SU-DHL-6 (cell line): ENCODE measurements at regions not wholly inside any gene's neighbourhood (a gene's known extent, or its start where the extent isn't known, plus 50 kb on each side); places are given as distances from the start of the nearest gene placed in this dataset.

Source experiments
- H2AFZ ChIP-seq: fragments of 200-600 bp; sonication (generic); 2 replicates; pipeline ENCODE4 v1.6.1; 2014; ENCODE audit warnings: low read depth, mild to moderate bottlenecking, moderate library complexity, mixed read lengths, antibody characterized with exemption, low read length; ENCODE audit not compliant: severe bottlenecking
- H3F3A ChIP-seq: fragments of 200-600 bp; shearing (Covaris generic); 2 replicates; pipeline ENCODE4 v1.6.0; 2016; ENCODE audit warnings: antibody characterized with exemption, mild to moderate bottlenecking; ENCODE audit not compliant: insufficient read depth
- H3K27ac ChIP-seq: fragments of 200-600 bp; sonication (generic); 2 replicates; pipeline ENCODE4 v1.5.1; 2016; ENCODE audit warnings: low read depth, mild to moderate bottlenecking, low read length, moderate library complexity, mixed read lengths
- H3K27me3 ChIP-seq: fragments of 200-600 bp; sonication (generic), shearing (Covaris generic); 2 replicates; pipeline ENCODE4 v1.6.0; 2014; ENCODE audit warnings: mild to moderate bottlenecking, low read length
- H3K36me3 ChIP-seq: fragments of 200-600 bp; sonication (generic); 2 replicates; pipeline ENCODE4 v1.6.1; 2014; ENCODE audit warnings: mild to moderate bottlenecking, low read length, mixed read lengths
- H3K4me2 ChIP-seq: fragments of 300-600, 200-600 bp; shearing (Covaris generic), sonication (generic); 2 replicates; pipeline ENCODE4 v1.6.0; 2014; ENCODE audit warnings: low read length, low read depth, mild to moderate bottlenecking; ENCODE audit not compliant: poor library complexity, severe bottlenecking
- H3K4me3 ChIP-seq: fragments of 200-600 bp; sonication (generic); 2 replicates; pipeline ENCODE4 v1.5.1; 2014; ENCODE audit warnings: antibody characterized with exemption, low read length, mild to moderate bottlenecking, mixed read lengths; ENCODE audit not compliant: insufficient read depth, poor library complexity, severe bottlenecking
- H3K79me2 ChIP-seq: fragments of 200-600 bp; sonication (generic); 2 replicates; pipeline ENCODE4 v1.6.1; 2014; ENCODE audit warnings: mild to moderate bottlenecking, low read length, moderate library complexity; ENCODE audit not compliant: insufficient read depth
- H3K9ac ChIP-seq: fragments of 200-600 bp; sonication (generic); 2 replicates; pipeline ENCODE4 v1.7.0; 2014; ENCODE audit warnings: mild to moderate bottlenecking, low read length
- H3K9me2 ChIP-seq: fragments of 200-600 bp; sonication (generic); replicated peaks from 2 replicates; pipeline ENCODE4 v1.6.1; 2014; ENCODE audit warnings: low read length; ENCODE audit not compliant: insufficient read depth
- H3K9me3 ChIP-seq: fragments of 200-600 bp; sonication (generic); 2 replicates; pipeline ENCODE4 v1.6.1; 2014; ENCODE audit warnings: low read length, mixed read lengths; ENCODE audit not compliant: insufficient read depth
- H4K20me1 ChIP-seq: fragments of 200-600 bp; sonication (generic); 2 replicates; pipeline ENCODE4 v1.6.1; 2014; ENCODE audit warnings: low read depth, mild to moderate bottlenecking, antibody characterized with exemption, low read length, moderate library complexity, mixed read lengths
- CTCF ChIP-seq: fragments of 200-600 bp; sonication (generic); IDR thresholded peaks from one replicate; pipeline ENCODE4 v1.5.1; 2017; ENCODE audit warnings: antibody characterized with exemption, mild to moderate bottlenecking, low read length, moderate library complexity; ENCODE audit not compliant: insufficient read depth, poor library complexity, severe bottlenecking
- EZH2phosphoT487 ChIP-seq: fragments of 200-600 bp; sonication (generic), shearing (Covaris generic); conservative IDR thresholded peaks from 2 replicates; pipeline ENCODE4 v1.6.1; 2018; ENCODE audit warnings: mild to moderate bottlenecking, antibody characterized with exemption, low read length, moderate library complexity, mixed read lengths

GRCh38 chr15:95557226-95558046 lies 773.1 kb upstream of the NR2F2 start:
- no peak overlapping the region for H3K27ac ChIP-seq
- H3K4me3 ChIP-seq: no peak overlapping the region
- no peaks in the 10 kb centered on the region for H4K20me1 ChIP-seq
- no peaks in the 10 kb centered on the region for H3K9me3 ChIP-seq
- no peaks in the 10 kb centered on the region for H3K79me2 ChIP-seq
- H3K9me2 ChIP-seq: no peaks in the 10 kb centered on the region
- H3K36me3 ChIP-seq: no peaks in the 10 kb centered on the region
- H3F3A ChIP-seq: no peaks in the 10 kb centered on the region
- no peak overlapping the region for H2AFZ ChIP-seq
- no peak for TF ChIP-seq CTCF
- no peak for TF ChIP-seq EZH2phosphoT487
- H3K9ac ChIP-seq: no peak overlapping the region
- H3K27me3 ChIP-seq: no peaks in the 10 kb centered on the region
- no peak overlapping the region for H3K4me2 ChIP-seq

GRCh38 chr15:95558131-95558530 lies 772.4 kb upstream of the NR2F2 start:
- H3K4me2 ChIP-seq: no peak overlapping the region
- no peak overlapping the region for H3K27ac ChIP-seq

GRCh38 chr15:95558916-95559315 lies 771.6 kb upstream of the NR2F2 start:
- H3K4me3 ChIP-seq: no peak overlapping the region
- no peaks in the 10 kb centered on the region for H3K27me3 ChIP-seq
- no peaks in the 10 kb centered on the region for H3K79me2 ChIP-seq
- H3K4me2 ChIP-seq: no peak overlapping the region
- no peak overlapping the region for H3K27ac ChIP-seq
- H3F3A ChIP-seq: no peaks in the 10 kb centered on the region
- H2AFZ ChIP-seq: no peak overlapping the region
- H3K9me3 ChIP-seq: no peaks in the 10 kb centered on the region
- H3K9ac ChIP-seq: no peak overlapping the region
- no peak for TF ChIP-seq CTCF
- TF ChIP-seq EZH2phosphoT487: no peak
- H4K20me1 ChIP-seq: no peaks in the 10 kb centered on the region
- H3K9me2 ChIP-seq: no peaks in the 10 kb centered on the region
- no peaks in the 10 kb centered on the region for H3K36me3 ChIP-seq

More at GRCh38 chr15:95558131-95558530, 772.4 kb upstream of the NR2F2 start:
- Histone ChIP-seq H3F3A (no peaks in the 10 kb centered on the region), H3K9ac (no peak overlapping the region), H3K4me3 (no peak overlapping the region), H4K20me1 (no peaks in the 10 kb centered on the region), H2AFZ (no peak overlapping the region), H3K36me3 (no peaks in the 10 kb centered on the region), H3K27me3 (no peaks in the 10 kb centered on the region), H3K9me2 (no peaks in the 10 kb centered on the region), H3K79me2 (no peaks in the 10 kb centered on the region), H3K9me3 (no peaks in the 10 kb centered on the region)
- TF ChIP-seq CTCF (no peak), EZH2phosphoT487 (no peak)
